MV-4-11 (cell line): ENCODE measurements at regions not wholly inside any gene's neighbourhood (a gene's known extent, or its start where the extent isn't known, plus 50 kb on each side); places are given as distances from the start of the nearest gene placed in this dataset.

ENCODE experiments used
- DNase-seq: peaks from one replicate; lab custom pipeline; 2025; lab: John Stamatoyannopoulos, UW

DNA sequence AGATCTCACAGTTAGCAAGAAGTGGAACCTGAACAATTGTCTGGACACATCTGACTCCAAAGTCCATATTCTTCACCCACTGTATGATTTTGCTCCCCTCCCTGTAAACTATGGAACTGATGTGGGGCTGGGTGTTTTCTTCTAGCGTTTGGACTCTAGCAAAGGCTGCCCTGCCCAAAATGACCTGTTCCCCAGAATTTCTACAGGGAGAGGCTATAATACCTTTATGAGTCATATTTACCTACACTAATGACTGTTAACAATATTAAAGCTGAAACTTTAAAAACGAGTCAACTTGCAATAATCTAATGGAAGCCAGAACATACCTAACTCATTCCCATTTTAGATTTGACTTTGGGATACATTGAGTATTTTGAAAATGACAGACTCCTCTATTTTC is 531.2 kb upstream of the CFAP20DC start:
- no peak for DNase-seq

DNA sequence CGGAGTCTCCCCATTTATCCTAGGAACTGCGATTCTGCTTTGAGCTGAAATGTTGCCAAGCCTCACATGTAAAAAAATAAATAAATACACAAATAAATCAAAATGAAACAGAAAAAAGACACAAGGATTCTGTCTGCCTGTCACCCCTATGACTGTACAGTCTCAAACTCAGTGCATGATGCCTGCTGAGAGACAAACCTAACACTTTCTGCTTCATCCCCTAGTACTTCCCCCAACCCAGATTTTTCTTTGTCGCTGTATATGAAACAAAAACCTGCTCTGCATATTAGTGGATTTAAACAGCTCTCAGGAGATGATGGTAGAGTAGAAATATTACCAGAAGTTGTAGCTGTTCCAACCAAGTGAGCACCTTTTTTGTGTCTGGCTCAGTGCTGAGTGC is 530.7 kb upstream of the CFAP20DC start:
- no peak for DNase-seq

- no peak for DNase-seq
Measured at GRCh38 chr3:59578129-59578528, 528.3 kb upstream of the CFAP20DC start.

GRCh38 chr3:59576606-59577005 is 526.8 kb upstream of the CFAP20DC start:
- DNase-seq: no peak

- peak; percentile 50 for DNase-seq
Measured at GRCh38 chr3:59575113-59576001, 525.5 kb upstream of the CFAP20DC start.

GRCh38 chr3:59573911-59574310 is 524.1 kb upstream of the CFAP20DC start:
- no peak for DNase-seq

- DNase-seq: no peak
Measured at GRCh38 chr3:59572106-59572505, 522.3 kb upstream of the CFAP20DC start.

GRCh38 chr3:59570806-59571205 is 521.0 kb upstream of the CFAP20DC start:
- no peak for DNase-seq

- no peak for DNase-seq
Measured at GRCh38 chr3:59567661-59568060, 517.8 kb upstream of the CFAP20DC start.

GRCh38 chr3:59566481-59566975 is 516.7 kb upstream of the CFAP20DC start:
- DNase-seq: no peak

- no peak for DNase-seq
Measured at GRCh38 chr3:59565125-59565524, 515.3 kb upstream of the CFAP20DC start.

DNA sequence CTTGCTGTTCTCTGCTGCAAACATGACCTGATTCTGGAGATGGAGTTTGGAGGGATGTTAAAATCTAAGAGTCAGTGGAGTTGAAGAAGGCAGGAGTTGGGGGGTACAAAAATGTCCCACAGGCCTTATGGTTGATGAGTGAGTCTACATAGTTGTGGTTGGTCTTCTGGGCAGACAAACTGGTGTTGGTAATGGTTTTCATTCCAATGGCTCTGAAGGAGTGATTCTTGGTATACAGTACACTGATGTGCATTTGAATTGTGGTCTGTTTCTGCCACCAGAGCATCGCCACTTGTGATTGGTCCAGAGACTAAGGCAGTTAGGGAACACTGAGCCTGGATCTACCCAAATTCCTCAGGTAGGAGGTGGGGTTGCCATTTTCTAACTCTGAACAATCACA is 514.1 kb upstream of the CFAP20DC start:
- no peak for DNase-seq

GRCh38 chr3:59563072-59563605 is 513.3 kb upstream of the CFAP20DC start:
- DNase-seq: no peak

GRCh38 chr3:59559721-59560435 is 510.1 kb upstream of the CFAP20DC start:
- peak; percentile 89 for DNase-seq

DNA sequence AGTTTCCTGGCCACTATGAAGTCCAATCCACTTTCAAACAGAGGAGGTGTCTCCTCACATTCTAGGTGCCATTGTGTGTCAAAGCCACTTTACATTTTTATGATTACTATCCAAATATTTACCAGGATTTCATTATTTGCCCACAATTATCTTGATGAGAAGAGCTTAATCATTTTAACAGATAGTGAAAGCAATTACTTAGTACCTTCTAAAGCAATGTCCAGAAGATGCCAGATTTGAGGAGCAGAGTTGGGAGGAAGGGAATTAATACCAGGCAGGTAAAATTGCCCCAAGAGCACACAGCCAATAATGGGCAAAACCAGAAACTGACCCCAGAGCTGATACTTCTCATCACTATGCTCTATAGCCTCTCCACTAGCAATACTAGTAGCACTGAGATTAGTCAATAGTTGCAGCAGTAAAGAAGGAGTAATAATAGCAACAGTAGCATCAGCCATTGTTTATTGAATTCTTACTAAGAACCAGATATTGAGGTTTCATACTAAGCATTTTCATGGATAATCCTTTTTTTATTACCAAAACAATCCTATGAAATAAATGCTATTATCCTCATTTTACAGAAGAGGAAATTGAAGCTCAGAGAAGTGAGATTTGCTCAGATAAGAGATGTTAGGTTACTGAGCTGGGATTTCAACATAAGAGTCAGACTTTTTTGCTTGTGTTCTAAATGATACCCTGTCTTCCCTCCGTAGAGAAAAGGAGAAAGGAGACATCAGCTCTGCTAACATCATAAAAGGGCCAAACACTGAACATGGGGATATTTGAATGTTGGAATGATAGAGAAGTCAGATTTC is 509.3 kb upstream of the CFAP20DC start:
- DNase-seq: peak; percentile 28

DNA sequence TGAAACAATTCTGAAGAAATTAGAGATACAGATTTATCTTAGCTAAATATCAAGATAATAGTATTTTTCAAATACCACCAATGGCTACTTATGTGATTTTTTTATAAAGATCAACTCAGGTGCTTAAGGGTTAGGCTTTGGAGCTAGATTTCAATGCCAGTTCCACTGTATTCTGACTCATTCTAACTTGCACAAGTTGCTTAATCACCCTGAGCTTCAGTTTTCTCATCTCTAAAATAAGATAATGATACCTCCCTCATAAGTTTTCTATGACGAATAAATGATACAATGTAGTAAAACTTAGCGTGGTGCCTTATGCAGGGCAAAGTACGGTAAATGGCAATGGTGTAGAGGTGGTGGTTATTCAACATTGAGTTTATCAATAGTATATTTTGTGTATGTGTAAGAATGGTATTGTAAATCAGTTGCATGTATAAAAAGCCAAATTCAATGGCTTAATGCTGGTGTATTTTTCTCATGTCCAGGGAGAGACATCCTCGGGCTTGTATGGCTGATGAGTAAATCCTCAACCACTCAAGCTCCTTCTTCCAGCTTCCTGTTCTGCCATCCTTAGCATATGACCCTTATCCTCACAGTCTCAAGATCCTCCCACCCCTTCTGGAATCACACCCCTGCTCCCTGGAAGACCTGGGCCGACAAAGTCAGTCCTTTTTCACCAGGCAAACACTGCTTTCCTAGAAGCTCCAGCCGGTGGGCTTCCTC is 505.9 kb upstream of the CFAP20DC start:
- DNase-seq: no peak

GRCh38 chr3:59553076-59553475 is 503.3 kb upstream of the CFAP20DC start:
- DNase-seq: no peak

DNA sequence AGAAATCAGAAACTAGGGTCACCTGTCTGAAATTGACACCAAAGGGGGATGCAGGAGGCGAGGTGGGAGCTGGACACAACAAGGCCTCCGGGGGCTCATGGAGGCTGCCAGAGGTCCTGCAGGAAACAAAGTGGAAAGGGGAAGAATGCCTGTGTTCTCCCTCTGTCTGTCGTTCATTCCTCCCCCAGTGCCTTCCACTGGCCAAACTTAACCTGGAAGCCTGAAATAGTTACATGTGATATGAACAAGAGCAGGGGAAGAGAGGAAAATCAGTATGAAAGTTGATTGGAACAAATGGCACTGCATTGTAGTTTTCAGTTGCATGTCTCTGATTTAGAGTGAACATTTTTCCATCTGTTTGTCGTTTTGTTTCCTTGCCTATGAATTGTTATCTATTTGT is 502.0 kb upstream of the CFAP20DC start:
- DNase-seq: no peak

DNA sequence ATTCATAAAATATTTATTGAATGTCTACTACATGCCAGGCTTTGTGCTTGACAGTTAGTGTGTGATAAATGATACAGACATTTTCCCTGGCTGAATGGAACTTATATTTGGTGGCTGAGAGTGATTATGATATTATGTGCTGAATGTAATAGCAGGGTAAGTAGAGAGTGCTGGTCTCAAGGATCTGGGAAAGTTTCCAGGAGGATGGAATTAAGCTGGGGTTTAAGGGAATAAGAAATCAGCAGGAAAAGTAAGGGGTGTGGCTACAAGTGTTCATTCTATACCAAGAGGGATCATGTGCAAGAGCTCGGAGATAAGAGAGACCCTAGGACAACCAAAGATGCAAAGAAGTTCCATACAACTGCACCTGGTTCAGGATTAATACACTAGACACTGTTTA is 500.1 kb upstream of the CFAP20DC start:
- no peak for DNase-seq

DNA sequence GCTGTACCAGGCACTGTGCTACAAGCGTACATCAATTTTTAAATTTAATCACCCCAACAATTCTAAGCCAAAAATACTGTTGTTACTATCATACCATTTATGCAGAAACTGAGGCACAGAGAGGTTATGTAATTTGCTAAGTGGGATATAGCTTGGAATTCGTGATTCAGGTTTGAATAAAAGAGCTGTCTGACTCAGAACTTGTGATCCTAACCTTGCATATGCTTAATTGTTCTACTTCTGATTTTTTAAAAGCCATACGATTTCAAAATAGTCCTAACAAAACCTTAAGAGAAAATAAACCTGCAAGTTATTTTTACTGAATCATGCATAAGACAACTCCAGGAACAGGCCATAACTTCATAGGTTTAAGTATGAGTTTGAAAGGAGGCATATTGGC is 498.0 kb upstream of the CFAP20DC start:
- DNase-seq: no peak

- no peak for DNase-seq
Measured at GRCh38 chr3:59546522-59546921, 496.7 kb upstream of the CFAP20DC start.
